GM21723 (cell line): ENCODE measurements at regions not wholly inside any gene's neighbourhood (a gene's known extent, or its start where the extent isn't known, plus 50 kb on each side); places are given as distances from the start of the nearest gene placed in this dataset.

Experiments used
- ATAC-seq: cut with Tn5 transposase; IDR thresholded peaks from one replicate; pipeline ENCODE4 v1.9.1; 2021; ENCODE audit warnings: mild to moderate bottlenecking, moderate library complexity; ENCODE audit not compliant: unreplicated experiment

GRCh38 chr3:124273651-124274050 lies 281.7 kb upstream of the ROPN1 start:
- ATAC-seq: no peak

- no peak for ATAC-seq
Measured at GRCh38 chr3:124274051-124274450, 282.1 kb upstream of the ROPN1 start.

GRCh38 chr3:124275412-124275811 lies 283.5 kb upstream of the ROPN1 start:
- ATAC-seq: no peak

- no peak for ATAC-seq
Measured at GRCh38 chr3:124276133-124276532, 284.2 kb upstream of the ROPN1 start.

- no peak for ATAC-seq
Measured at GRCh38 chr3:124276539-124277143, 284.7 kb upstream of the ROPN1 start.

GRCh38 chr3:124277144-124277890 lies 285.4 kb upstream of the ROPN1 start:
- ATAC-seq: no peak

GRCh38 chr3:124281453-124282316 lies 289.8 kb upstream of the ROPN1 start:
- ATAC-seq: no peak

GRCh38 chr3:124282751-124283651 lies 291.1 kb upstream of the ROPN1 start:
- ATAC-seq: no peak

- ATAC-seq: no peak
Measured at GRCh38 chr3:124283652-124284023, 291.7 kb upstream of the ROPN1 start.

- no peak for ATAC-seq
Measured at GRCh38 chr3:124288996-124289395, 297.1 kb upstream of the ROPN1 start.

- no peak for ATAC-seq
Measured at GRCh38 chr3:124291008-124291407, 299.1 kb upstream of the ROPN1 start.

GRCh38 chr3:124292329-124292728 lies 300.4 kb upstream of the ROPN1 start:
- no peak for ATAC-seq

- no peak for ATAC-seq
Measured at GRCh38 chr3:124293584-124293983, 301.7 kb upstream of the ROPN1 start.

GRCh38 chr3:124295362-124295761 lies 303.4 kb upstream of the ROPN1 start:
- no peak for ATAC-seq

- ATAC-seq: no peak
Measured at GRCh38 chr3:124296406-124296805, 304.5 kb upstream of the ROPN1 start.

- ATAC-seq: no peak
Measured at GRCh38 chr3:124297062-124297980, 305.4 kb upstream of the ROPN1 start.

- ATAC-seq: no peak
Measured at GRCh38 chr3:124298301-124298700, 306.4 kb upstream of the ROPN1 start.

GRCh38 chr3:124298951-124299350 lies 307.0 kb upstream of the ROPN1 start:
- ATAC-seq: no peak

- no peak for ATAC-seq
Measured at GRCh38 chr3:124299831-124300230, 307.9 kb upstream of the ROPN1 start.

- ATAC-seq: no peak
Measured at GRCh38 chr3:124300416-124300815, 308.5 kb upstream of the ROPN1 start.
